SK-N-SH (cell line): ENCODE measurements at regions not wholly inside any gene's neighbourhood (a gene's known extent, or its start where the extent isn't known, plus 50 kb on each side); places are given as distances from the start of the nearest gene placed in this dataset.

ENCODE experiments used
- CTCF ChIA-PET: fragments of 300-600, 350-600 bp; formaldehyde crosslinking; extraction: SDS; loops from one replicate; lab custom pipeline; 2021; lab: Yijun Ruan, JAX
- POLR2A ChIA-PET: fragments of 350-600 bp; sonication (Branson Sonifier 250); formaldehyde crosslinking; extraction: SDS; loops from one replicate; lab custom pipeline; 2020; ENCODE audit warnings: antibody characterized with exemption, inconsistent platforms; lab: Yijun Ruan, JAX
- DNase-seq: peaks from one replicate; pipeline ENCODE4 v3.0.0; 2012
- H2AFZ ChIP-seq: fragments of 200-600 bp; sonication (generic); 2 replicates; pipeline ENCODE4 v1.8.1; 2016; ENCODE audit warnings: antibody characterized with exemption, mild to moderate bottlenecking, low read depth
- H3F3A ChIP-seq: fragments of 200-600 bp; sonication (generic); replicated peaks from 2 replicates; pipeline ENCODE3; 2016; ENCODE audit warnings: antibody characterized with exemption, mild to moderate bottlenecking; ENCODE audit not compliant: insufficient read depth
- H3K27ac ChIP-seq, 2 experiments: fragments of 200-500 bp in 1 of 2; fragments of 200-600 bp in 1 of 2; sonication (Bioruptor generic) in 1 of 2; sonication (generic), shearing (Covaris generic) in 1 of 2; 2 replicates each; pipeline versions ENCODE4 v1.5.1 to v1.6.1; 2014 to 2016; ENCODE audit warnings: low read depth in 2 of 2, inconsistent platforms in 1 of 2, low read length in 1 of 2, mild to moderate bottlenecking in 1 of 2, mixed read lengths in 1 of 2
- H3K27me3 ChIP-seq: fragments of 200-600 bp; sonication (generic), shearing (Covaris generic); 2 replicates; pipeline ENCODE4 v1.6.1; 2016; ENCODE audit warnings: mixed run types; ENCODE audit not compliant: insufficient read depth
- H3K36me3 ChIP-seq, 2 experiments: fragments of 200-500 bp in 1 of 2; fragments of 200-600 bp in 1 of 2; sonication (Bioruptor generic) in 1 of 2; sonication (generic) in 1 of 2; replicated peaks in 1 of 2; 2 replicates each; pipeline versions ENCODE3 to v1.5.1; 2014 to 2016; ENCODE audit warnings: low read length in 1 of 2, mild to moderate bottlenecking in 1 of 2; ENCODE audit not compliant: insufficient read depth in 2 of 2, control insufficient read depth in 1 of 2
- H3K4me1 ChIP-seq, 2 experiments: fragments of 200-500 bp in 1 of 2; fragments of 200-600 bp in 1 of 2; sonication (Bioruptor generic) in 1 of 2; sonication (generic), shearing (Covaris generic) in 1 of 2; 2 replicates each; pipeline versions ENCODE4 v1.5.1 to v1.6.1; 2014 to 2016; ENCODE audit warnings: low read depth in 1 of 2, low read length in 1 of 2, mixed run types in 1 of 2; ENCODE audit not compliant: insufficient read depth in 2 of 2, control insufficient read depth in 1 of 2
- H3K4me2 ChIP-seq: fragments of 200-600 bp; sonication (generic), shearing (Covaris generic); 2 replicates; pipeline ENCODE4 v1.6.1; 2017; ENCODE audit warnings: mixed run types
- H3K4me3 ChIP-seq, 2 experiments: fragments of 200-500 bp in 1 of 2; fragments of 200-600 bp in 1 of 2; sonication (Bioruptor generic) in 1 of 2; sonication (generic), shearing (Covaris generic) in 1 of 2; 2 replicates each; pipeline versions ENCODE4 v1.5.1 to v1.8.1; 2014 to 2016; ENCODE audit warnings: low read depth in 2 of 2, inconsistent platforms in 1 of 2, low read length in 1 of 2, mild to moderate bottlenecking in 1 of 2, mixed read lengths in 1 of 2, moderate library complexity in 1 of 2
- H3K79me2 ChIP-seq: fragments of 200-600 bp; sonication (generic); 2 replicates; pipeline ENCODE4 v1.8.1; 2017; ENCODE audit warnings: mild to moderate bottlenecking; ENCODE audit not compliant: insufficient read depth
- H3K9ac ChIP-seq: fragments of 200-600 bp; sonication (generic); 2 replicates; pipeline ENCODE4 v1.6.1; 2017; ENCODE audit warnings: mixed run types
- H3K9me2 ChIP-seq: fragments of 200-600 bp; sonication (generic); 2 replicates; pipeline ENCODE4 v1.6.1; 2017; ENCODE audit warnings: mixed run types
- H3K9me3 ChIP-seq: fragments of 200-600 bp; sonication (generic); 2 replicates; pipeline ENCODE4 v1.6.1; 2017; ENCODE audit warnings: mixed run types, mild to moderate bottlenecking, moderate library complexity
- H4K20me1 ChIP-seq: fragments of 200-600 bp; sonication (generic); 2 replicates; pipeline ENCODE4 v1.6.1; 2017; ENCODE audit warnings: mild to moderate bottlenecking, mixed run types; ENCODE audit not compliant: insufficient read depth
- CTCF ChIP-seq: fragments of 200-600 bp; sonication (generic); IDR thresholded peaks from 2 replicates; pipeline ENCODE4 v1.6.1; 2017; ENCODE audit warnings: antibody characterized with exemption, mild to moderate bottlenecking, moderate library complexity
- ELF1 ChIP-seq: IDR thresholded peaks from 2 replicates; pipeline ENCODE4 v1.4.0; 2012
- EP300 ChIP-seq, 2 experiments: IDR thresholded peaks; 2 replicates each; pipeline versions ENCODE4 v1.4.0 to v1.6.1; 2012; ENCODE audit warnings: borderline replicate concordance in 1 of 2, low read depth in 1 of 2, low read length in 1 of 2
- FOSL2 ChIP-seq: IDR thresholded peaks from 2 replicates; pipeline ENCODE4 v1.4.0; 2012; ENCODE audit warnings: low read depth, mild to moderate bottlenecking, moderate library complexity, borderline replicate concordance
- GATA2 ChIP-seq: sonication (generic); formaldehyde crosslinking; IDR thresholded peaks from 2 replicates; pipeline ENCODE4 v1.5.0; 2020; ENCODE audit warnings: mild to moderate bottlenecking, missing genetic modification reagents
- JUND ChIP-seq: IDR thresholded peaks from 2 replicates; pipeline ENCODE4 v1.4.0; 2012
- MEF2A ChIP-seq: IDR thresholded peaks from 2 replicates; pipeline ENCODE4 v1.4.0; 2012; ENCODE audit warnings: low read depth, borderline replicate concordance
- MXI1 ChIP-seq: IDR thresholded peaks from 2 replicates; pipeline ENCODE4 v1.6.1; 2012; ENCODE audit warnings: mild to moderate bottlenecking, low read depth, low read length, improper control_type of control experiment
- NFIC ChIP-seq: IDR thresholded peaks from 2 replicates; pipeline ENCODE4 v1.4.0; 2012; ENCODE audit warnings: borderline replicate concordance
- PBX3 ChIP-seq: IDR thresholded peaks from 2 replicates; pipeline ENCODE4; 2012
- POLR2AphosphoS5 ChIP-seq: IDR thresholded peaks from 2 replicates; pipeline ENCODE4 v1.6.1; 2012; ENCODE audit warnings: low read depth, low read length
- RXRA ChIP-seq: IDR thresholded peaks from 2 replicates; pipeline ENCODE4 v1.4.0; 2012; ENCODE audit warnings: low read depth, mild to moderate bottlenecking, borderline replicate concordance
- SIN3A ChIP-seq: IDR thresholded peaks from 2 replicates; pipeline ENCODE4 v1.6.1; 2012; ENCODE audit warnings: low read depth, mild to moderate bottlenecking, low read length, moderate library complexity, borderline replicate concordance
- SMC3 ChIP-seq: IDR thresholded peaks from 2 replicates; pipeline ENCODE4 v1.6.1; 2012; ENCODE audit warnings: low read depth, low read length, improper control_type of control experiment
- TAF1 ChIP-seq: IDR thresholded peaks from 2 replicates; pipeline ENCODE4 v1.6.1; 2012; ENCODE audit warnings: low read depth, mild to moderate bottlenecking, low read length, moderate library complexity, borderline replicate concordance
- TEAD4 ChIP-seq: IDR thresholded peaks from 2 replicates; pipeline ENCODE4 v1.4.0; 2012; ENCODE audit warnings: mild to moderate bottlenecking, borderline replicate concordance; ENCODE audit not compliant: insufficient read depth
- YY1 ChIP-seq: IDR thresholded peaks from 2 replicates; pipeline ENCODE4 v1.4.0; 2012; ENCODE audit warnings: low read depth, mild to moderate bottlenecking
- WGBS: methylation state at CpG from one replicate; pipeline ENCODE4 v1.1.6; 2017; ENCODE audit warnings: low lambda C conversion rate; 5-methylcytosine and 5-hydroxymethylcytosine counted together
- TF ChIP-seq, protein P1 (sequence below): IDR thresholded peaks from 2 replicates; pipeline ENCODE4 v1.4.0; 2012; ENCODE audit warnings: low read depth, borderline replicate concordance
- TF ChIP-seq, protein P2 (sequence below): IDR thresholded peaks from 2 replicates; pipeline ENCODE4 v1.6.1; 2012; ENCODE audit warnings: mild to moderate bottlenecking, low read depth, low read length, moderate library complexity

DNA sequence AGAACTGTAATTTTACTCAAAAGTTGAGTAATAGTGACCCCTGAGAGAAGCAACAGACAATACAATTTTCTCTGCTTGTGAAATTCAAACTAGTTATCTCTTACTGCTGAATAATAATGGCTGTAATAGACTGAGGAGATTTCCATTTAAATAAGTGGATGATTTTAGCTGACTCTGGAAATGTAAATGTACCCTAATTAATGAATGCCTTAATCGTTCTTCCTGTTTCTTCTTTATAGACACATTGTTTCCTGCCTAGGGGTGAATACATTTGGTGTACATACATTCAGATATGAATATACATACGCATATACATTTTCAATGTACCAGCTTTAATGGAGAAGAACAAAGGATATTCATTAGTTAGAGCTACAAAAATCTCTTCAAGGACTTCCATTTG, 611.9 kb downstream of the TFAP2B start (continued):
- TF ChIP-seq, protein P1, sequence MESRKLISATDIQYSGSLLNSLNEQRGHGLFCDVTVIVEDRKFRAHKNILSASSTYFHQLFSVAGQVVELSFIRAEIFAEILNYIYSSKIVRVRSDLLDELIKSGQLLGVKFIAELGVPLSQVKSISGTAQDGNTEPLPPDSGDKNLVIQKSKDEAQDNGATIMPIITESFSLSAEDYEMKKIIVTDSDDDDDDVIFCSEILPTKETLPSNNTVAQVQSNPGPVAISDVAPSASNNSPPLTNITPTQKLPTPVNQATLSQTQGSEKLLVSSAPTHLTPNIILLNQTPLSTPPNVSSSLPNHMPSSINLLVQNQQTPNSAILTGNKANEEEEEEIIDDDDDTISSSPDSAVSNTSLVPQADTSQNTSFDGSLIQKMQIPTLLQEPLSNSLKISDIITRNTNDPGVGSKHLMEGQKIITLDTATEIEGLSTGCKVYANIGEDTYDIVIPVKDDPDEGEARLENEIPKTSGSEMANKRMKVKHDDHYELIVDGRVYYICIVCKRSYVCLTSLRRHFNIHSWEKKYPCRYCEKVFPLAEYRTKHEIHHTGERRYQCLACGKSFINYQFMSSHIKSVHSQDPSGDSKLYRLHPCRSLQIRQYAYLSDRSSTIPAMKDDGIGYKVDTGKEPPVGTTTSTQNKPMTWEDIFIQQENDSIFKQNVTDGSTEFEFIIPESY, result no peak
- TF ChIP-seq TAF1, result no peak
- TF ChIP-seq MEF2A, result no peak
- TF ChIP-seq TEAD4, result no peak
- TF ChIP-seq EP300 (IDR thresholded peaks at IDR 0.05; ENCODE audit: borderline replicate concordance in 1 of 2, low read depth in 1 of 2, low read length in 1 of 2), result no peak
- TF ChIP-seq CTCF, result no peak
- no peak for TF ChIP-seq JUND
- TF ChIP-seq SIN3A, result no peak
- no peak for TF ChIP-seq SMC3
- no peak for TF ChIP-seq FOSL2
- TF ChIP-seq, all 33 proteins: peak for 0

GRCh38 chr6:51432481-51432880, 613.8 kb downstream of the TFAP2B start:
- no peaks in the 10 kb centered on the region for H3F3A ChIP-seq
- TF ChIP-seq SIN3A (no peak), JUND (no peak), MEF2A (no peak), MXI1 (no peak), POLR2AphosphoS5 (no peak), FOSL2 (no peak), TEAD4 (no peak), ELF1 (no peak), PBX3 (no peak), RXRA (no peak), NFIC (no peak), YY1 (no peak), GATA2 (CRISPR knock-in tag) (no peak)
- TF ChIP-seq, protein P2, sequence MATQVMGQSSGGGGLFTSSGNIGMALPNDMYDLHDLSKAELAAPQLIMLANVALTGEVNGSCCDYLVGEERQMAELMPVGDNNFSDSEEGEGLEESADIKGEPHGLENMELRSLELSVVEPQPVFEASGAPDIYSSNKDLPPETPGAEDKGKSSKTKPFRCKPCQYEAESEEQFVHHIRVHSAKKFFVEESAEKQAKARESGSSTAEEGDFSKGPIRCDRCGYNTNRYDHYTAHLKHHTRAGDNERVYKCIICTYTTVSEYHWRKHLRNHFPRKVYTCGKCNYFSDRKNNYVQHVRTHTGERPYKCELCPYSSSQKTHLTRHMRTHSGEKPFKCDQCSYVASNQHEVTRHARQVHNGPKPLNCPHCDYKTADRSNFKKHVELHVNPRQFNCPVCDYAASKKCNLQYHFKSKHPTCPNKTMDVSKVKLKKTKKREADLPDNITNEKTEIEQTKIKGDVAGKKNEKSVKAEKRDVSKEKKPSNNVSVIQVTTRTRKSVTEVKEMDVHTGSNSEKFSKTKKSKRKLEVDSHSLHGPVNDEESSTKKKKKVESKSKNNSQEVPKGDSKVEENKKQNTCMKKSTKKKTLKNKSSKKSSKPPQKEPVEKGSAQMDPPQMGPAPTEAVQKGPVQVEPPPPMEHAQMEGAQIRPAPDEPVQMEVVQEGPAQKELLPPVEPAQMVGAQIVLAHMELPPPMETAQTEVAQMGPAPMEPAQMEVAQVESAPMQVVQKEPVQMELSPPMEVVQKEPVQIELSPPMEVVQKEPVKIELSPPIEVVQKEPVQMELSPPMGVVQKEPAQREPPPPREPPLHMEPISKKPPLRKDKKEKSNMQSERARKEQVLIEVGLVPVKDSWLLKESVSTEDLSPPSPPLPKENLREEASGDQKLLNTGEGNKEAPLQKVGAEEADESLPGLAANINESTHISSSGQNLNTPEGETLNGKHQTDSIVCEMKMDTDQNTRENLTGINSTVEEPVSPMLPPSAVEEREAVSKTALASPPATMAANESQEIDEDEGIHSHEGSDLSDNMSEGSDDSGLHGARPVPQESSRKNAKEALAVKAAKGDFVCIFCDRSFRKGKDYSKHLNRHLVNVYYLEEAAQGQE, result no peak
- TF ChIP-seq, protein P1, result no peak
- TF ChIP-seq, all 33 proteins: peak for 0
- no peaks in the 10 kb centered on the region for H3K9me2 ChIP-seq
- H3K9me3 ChIP-seq, result no peaks in the 10 kb centered on the region
- H2AFZ ChIP-seq, result no peak overlapping the region
- no peaks in the 10 kb centered on the region for H3K79me2 ChIP-seq
- H3K27me3 ChIP-seq, result no peaks in the 10 kb centered on the region
- ChIA-PET CTCF (no interaction called here), POLR2A (no interaction called here)
- 48% methylated on average over 3 of the region's 3 CpGs for WGBS
- no peak overlapping the region for H3K4me3 ChIP-seq
- H3K4me1 ChIP-seq, result no peaks in the 10 kb centered on the region
- DNase-seq, result no peak
- no peaks in the 10 kb centered on the region for H3K36me3 ChIP-seq
- H3K27ac ChIP-seq, result no peak overlapping the region
- no peaks in the 10 kb centered on the region for H4K20me1 ChIP-seq
- H3K9ac ChIP-seq, result no peak overlapping the region
- no peak overlapping the region for H3K4me2 ChIP-seq
